HG03108 (cell line): ENCODE measurements at regions not wholly inside any gene's neighbourhood (a gene's known extent, or its start where the extent isn't known, plus 50 kb on each side); places are given as distances from the start of the nearest gene placed in this dataset.

Experiments used
- ATAC-seq: cut with Tn5 transposase; IDR thresholded peaks from one replicate; pipeline ENCODE4 v1.9.1; 2021; ENCODE audit warnings: moderate library complexity; ENCODE audit not compliant: unreplicated experiment

DNA sequence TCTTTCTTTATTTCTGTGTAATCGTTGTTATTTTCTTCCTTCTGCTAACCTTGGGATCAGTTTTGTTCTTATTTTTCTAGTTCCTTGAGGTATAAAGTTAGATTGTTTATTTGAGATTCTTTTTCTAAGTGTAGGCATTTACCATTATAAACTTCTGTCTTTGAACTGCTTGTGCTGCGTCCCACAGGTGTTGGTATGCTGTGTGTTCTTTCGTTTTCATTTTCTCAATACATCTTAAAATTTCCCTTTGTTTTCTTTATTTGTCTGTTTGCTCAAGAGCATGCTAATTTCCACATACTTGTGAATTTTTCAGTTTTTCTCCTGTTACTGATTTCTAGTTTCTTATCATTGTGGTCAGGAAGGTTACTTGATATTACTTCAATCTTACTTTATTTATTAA is 873.8 kb upstream of the GCFC2 start:
- ATAC-seq = no peak

DNA sequence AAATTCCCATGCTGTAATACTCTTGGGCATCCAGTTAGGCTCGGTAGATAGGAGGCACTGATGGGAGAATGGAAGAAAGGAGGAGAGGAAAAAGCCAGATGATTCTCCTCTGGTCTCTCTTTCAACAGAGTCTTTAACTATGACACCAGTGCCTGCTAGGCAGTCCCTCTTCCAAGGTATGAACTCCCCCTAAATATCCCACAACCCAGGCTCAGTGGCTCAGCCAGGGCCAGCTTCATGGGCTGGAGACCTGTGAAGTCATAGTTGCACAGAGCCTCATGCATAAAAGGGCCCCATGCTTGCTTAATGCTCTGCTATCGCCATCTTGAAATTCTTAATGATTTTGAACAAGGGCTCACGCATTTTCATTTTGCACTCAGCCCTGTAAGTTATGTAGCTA is 869.2 kb upstream of the GCFC2 start:
- ATAC-seq = no peak

DNA sequence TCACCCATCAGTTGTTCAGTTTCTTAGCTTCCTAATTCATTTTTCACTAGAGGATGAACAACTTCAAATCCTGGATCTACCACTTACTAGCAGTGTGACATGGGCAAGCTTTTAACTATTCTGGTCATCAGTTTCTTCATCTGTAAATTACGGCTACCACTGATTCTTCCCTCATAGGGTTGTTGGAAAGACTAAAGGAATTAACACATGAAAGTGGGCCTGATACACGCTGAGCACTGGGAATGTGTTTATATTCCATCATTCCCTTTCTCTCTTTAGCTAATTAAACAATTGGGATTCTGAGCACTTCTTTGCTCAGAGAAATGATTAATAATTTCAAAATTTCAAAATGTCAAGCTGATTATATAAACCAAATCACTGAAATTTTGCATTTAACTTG is 862.3 kb upstream of the GCFC2 start:
- ATAC-seq = no peak

DNA sequence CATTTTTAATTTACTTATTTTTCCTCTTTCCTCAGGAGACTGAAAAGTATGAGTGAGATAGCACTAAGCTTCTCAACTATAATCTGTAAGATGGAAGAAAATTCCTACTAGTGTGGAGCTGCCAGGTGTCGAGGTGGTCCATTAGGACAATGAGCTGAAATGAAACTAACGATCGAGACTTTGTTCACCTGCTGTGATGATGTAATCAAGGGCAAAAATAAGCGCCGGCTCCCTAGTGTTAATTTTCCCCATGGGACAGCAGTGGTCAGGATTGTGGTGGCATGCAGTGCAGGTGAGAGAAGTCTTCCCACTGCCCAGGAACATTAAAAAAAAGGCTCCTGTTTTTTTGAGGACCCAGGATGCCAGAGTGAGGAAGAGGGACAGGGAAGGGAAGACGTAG is 859.1 kb upstream of the GCFC2 start:
- ATAC-seq = no peak

DNA sequence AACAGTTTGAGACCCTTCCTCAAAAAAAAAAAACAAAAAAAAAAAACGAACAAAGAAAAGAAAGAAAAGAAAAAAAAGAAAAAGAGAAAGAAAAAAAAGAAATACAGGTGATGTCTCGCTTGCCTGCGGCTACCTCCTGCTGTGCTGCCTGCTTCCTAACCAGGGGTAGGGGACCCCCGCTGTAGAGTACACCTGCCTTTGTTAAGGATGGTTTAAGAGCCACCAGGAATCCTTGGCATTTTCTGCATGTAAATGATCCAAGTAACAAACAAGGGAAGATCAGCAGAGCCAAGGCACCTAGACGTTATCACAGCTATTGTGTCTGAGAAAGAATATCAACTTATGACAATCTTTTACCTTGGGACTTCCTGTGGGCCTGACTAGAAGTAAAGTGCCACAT is 856.8 kb upstream of the GCFC2 start:
- ATAC-seq = no peak

DNA sequence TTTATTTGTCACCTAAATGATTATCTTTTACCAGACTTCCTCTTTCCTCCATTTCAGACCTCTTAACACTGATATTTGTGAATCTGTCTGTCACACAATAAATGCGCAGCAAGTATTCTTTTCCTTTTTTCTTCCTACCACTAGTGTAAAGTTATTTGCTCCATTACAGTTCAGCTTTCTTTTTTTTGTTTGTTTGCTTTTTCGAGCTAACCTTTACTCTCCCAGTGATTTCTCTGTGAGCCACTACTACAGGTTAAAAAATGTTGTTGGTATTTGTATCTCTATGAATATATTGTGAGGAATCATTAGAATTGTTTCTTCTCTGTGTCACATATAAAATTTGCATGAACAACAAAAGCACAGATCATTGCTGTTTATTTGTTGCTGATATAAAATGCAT is 854.0 kb upstream of the GCFC2 start:
- no peak for ATAC-seq

DNA sequence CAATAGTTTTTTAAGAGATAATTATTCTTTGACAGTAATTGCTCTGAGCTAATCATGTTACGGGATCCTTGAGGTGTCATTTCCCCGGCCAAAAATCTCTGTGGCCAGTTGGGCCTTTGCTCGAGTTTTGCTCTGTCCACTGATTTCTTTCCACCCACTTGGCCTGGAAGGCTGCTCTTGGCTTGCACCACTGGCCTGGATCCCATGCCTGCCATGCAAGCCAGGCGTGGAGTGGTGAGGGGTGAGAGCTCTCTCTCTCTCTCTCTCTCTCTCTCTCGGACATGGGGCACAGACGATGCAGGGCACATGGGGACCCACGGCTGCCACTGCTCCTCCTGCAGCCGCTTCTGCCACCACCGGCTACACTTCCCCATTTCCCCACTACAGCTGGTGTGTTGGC is 853.0 kb upstream of the GCFC2 start:
- no peak for ATAC-seq

DNA sequence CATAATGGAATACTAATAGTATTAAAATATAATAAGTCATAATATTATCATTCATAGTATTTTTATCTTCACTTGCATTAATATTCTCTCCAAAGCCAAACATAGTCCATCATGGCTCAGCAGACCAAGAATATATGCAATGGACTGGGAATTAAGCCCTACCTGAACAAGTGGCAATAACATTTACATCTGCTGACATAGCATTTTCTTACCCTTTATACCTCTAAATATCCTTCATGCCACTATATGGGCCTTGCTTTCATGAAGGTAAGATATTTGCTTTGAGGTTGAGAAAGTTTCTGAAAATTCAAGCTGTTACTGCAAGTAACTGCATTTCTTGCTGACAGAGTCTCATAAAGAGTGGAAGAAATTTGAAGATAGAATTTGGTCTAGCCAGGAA is 847.4 kb upstream of the GCFC2 start:
- no peak for ATAC-seq

DNA sequence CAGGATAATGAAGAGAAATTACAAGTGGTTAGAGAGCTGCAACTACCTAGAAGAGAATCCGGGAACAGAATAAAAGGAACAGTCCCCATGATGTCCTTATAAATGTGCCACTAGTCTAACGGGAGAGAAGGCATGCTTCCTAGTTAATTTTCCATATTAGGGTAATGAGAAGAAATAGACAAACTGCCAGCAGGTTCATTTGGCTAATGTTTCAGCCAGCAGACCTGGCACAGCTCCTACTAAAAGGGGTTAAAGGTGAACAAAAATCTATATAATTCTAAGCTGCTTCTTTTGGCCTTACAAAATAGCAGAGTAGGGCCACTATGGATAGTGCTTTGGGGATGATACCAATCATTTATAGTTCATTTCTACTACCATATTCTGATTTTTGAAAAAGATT is 845.3 kb upstream of the GCFC2 start:
- no peak for ATAC-seq

DNA sequence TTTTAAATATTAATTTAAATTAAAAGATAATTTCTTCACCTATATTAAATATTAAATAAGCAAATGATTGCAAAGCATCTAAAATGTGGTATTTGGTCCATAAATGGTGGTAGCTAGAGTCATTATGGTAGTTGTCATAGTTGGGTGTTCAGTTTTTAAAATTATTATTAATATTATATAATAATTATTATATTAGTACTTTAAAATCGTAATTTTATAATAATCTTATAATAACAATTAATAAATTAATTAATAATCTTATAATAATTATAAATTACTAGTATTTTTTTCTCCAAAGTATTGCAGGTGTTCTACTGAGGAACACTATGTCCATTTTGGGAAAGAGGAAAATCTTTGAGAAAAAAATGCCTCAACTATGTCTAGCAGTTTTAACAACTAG is 835.5 kb upstream of the GCFC2 start:
- no peak for ATAC-seq

DNA sequence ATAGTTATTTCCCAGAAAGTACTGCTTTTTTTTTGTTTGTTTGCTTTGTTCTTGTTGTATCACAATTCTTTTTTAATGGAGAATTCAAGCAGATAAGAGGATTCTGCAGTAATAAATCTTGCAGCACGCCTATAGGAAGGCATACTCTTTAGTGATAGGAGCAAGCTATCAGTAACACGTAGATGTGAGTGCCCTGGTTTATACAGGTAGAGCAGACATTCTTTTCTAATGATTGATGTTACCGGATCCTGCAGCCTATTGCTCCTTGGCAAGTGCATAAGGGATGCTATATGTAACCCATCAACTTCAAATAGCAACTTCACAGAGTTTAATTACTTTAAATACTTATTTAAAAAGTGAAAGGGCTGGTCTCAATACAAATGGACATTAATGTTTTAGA is 834.2 kb upstream of the GCFC2 start:
- no peak for ATAC-seq

DNA sequence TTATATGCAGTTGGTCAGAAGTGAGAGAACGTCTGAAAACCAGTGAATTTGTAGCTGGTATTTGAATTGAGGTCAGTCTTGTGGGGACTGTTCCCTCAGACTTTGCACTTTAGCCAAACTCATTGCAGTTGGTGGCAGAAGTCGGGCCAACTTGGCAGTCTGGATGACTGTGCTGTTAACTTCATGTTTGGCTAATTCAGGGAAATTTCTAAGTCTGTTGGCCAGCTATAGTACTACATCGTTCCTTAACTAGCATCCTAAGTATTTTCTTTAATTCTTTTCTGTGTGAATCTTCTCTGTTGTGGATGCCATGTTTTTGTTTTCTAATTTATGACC is 806.8 kb upstream of the GCFC2 start:
- ATAC-seq = no peak

DNA sequence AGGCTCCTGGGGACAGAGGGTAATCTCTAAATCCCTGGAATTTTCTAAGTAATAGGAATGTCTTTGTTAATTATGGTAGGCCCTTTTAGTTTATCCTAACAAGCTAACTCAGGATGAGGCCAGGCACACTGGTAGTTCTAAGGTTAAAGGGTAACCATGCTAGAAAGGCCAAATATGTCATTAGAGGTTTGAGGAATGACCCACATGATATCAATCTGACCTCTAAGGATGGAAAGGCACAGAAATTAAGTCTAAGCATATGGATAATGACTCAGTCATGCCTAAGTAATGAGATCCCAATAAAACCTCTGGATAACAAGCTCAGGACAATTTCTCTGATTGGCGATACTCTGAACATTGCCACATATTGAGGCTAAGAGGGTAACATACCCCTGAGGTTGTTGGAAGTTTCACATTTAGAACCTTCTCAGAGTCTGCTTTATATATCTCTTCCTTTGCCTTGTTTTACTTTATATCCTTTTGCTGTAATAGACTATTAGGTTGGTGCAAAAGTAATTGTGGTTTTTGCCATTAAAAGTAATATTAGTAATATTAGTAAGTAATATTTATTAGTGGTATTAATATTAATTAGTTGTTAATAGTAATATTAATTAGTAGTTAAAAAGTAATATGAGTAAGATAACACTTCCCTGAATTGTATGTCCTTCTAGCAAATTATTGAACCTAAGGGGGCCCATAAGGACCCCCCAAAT is 806.3 kb upstream of the GCFC2 start:
- ATAC-seq = no peak

DNA sequence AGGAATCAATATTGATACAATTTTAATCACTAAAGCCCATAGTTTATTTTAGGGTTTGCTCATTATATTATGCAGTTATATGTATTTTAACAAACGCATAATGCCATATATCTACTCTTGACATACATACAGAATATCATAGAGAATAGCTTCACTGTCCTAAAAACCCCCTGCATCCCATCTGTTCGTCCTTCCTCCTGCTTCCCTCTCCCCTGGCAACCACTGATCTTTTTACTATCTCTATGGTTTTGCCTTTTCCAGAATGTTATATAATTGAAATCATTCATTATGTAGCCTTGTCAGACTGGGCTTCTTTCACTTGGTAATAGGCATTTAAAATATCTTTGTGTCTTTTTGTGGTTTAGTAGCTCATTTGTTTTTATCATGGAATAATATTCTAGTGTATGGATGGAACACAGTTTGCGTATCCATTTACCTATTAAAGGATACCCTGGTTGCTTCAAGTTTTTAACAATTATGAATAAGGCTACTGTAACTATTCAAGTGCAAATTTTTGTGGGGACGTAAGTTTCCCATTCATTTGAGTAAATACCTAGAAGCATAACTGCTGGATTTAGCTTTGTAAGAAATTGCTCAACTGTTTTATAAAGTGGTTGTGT is 801.6 kb upstream of the GCFC2 start:
- ATAC-seq = no peak

DNA sequence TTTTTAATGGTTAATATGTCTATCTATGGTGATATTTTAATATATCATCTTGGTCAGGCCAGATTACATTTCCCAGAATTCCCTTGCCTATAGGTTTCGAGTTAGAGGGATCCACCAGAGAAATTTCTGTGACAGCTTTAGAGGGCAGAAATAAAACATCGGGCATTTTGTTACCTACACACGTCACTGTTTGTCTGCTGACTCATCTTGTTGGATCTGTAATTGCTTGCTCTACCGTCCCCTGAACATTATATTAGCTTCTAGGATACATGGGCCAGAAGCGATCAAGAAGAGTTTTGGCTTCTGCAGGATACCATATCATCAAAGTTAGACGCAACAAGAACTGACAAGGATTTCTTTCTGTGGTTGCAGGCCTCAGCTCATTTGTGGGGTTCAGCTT is 795.8 kb upstream of the GCFC2 start:
- ATAC-seq = no peak

DNA sequence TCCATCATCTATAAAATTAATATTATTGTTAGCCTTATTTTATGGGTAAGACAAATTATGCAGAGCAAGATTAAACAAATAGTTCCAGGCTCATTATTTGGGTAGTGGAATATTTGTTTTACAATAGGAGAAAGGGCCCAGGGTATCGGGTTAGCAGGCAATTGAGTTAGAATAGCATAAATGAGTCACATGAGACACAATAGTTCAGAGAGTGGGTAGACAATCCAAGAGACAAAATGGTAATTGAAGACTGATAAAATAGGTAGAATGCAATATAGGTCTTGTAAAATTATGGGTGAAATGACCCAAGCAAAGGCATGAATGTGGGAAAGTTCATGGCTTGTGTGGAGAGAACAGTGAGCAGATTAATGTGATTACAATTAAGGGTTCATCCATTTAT is 790.9 kb upstream of the GCFC2 start:
- ATAC-seq = no peak

DNA sequence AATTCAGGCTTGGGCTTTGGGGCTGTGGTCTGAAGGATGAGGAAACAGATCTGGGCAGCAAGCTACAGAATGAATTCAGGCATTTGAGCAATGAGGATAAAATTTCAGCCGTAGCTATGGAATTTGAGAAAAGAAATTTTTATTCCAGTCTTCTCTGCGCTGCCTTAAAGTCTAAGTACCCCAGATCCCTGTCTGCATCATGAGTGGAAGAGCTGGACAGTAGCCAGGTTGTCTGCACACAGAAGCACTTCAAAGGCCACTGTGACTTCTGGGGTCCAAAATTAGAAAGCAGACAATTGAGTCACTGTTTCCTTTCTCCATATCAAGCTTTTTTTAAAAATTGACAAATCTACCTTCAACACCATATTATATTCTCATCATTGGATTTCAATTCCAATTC is 787.6 kb upstream of the GCFC2 start:
- no peak for ATAC-seq

DNA sequence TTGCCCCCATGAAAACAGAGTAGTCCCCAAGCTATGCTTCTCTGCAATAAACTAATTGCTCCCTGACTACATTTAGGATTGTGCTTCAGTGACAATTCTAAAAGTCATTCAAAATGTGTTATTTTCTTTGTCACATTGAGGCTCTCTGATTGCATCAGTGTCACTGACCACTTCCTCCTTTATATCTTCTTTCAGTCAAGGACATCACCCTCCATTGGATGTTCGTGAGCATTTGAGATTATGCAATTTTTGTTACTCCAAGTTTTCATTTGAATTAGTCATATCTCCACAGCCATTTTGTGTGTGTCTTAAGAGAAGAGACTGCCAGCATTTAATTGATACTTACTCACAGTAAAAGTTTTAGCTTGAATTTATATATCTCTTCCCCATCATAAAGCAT is 780.8 kb upstream of the GCFC2 start:
- no peak for ATAC-seq

DNA sequence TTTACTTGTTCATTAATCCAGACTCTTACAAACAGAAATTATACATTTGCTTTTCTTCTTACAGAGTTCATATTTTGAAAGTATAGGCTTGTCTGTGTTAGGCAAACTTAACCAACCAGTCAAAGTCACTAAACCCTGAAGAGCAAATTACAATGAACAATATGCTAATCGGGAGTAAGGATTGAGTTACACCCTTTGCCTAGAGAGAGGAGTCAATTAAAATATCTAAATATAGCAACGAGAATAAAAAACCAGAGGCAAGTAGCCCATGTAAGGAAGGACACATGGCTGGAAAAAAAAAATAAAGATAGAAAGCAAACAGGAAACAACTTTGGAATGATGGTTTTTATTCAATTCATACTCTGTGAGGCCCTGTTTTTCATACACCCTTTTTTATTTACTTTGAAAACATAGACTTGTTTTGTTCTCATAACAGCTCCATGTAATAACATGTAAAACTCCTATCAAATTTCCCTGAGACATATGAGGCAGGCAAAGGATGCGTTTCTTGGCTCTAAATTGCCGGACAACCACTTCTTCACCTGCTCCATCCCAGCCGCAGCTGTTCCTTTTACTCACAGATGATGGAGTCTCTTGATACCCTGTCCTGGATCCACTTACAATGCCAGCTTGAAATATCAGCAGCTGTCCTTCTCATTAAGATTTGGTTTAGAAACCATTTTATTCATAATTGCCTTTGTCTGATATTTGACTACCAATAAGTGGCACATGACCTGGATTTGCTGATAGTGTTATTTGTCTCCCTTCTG is 767.7 kb upstream of the GCFC2 start:
- ATAC-seq = no peak

DNA sequence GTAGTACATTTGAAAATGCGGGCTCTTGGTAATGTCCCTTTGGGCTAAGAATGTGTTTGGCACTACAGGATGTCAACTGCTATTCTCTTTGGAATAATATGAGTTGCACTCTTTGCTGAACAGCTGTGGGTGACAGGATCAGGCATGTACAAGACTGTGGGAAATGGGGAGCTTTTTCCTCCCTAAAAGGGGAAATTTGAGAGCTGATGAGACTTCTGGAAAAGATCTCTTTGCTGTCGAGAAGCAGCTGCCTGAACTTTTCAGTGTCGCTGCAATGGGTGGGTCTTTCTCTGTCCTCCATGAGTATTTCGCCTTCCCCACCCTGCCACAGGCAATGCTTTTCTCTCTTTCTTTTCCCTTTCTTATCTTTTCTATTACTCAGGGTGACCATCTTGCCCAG is 762.2 kb upstream of the GCFC2 start:
- no peak for ATAC-seq

DNA sequence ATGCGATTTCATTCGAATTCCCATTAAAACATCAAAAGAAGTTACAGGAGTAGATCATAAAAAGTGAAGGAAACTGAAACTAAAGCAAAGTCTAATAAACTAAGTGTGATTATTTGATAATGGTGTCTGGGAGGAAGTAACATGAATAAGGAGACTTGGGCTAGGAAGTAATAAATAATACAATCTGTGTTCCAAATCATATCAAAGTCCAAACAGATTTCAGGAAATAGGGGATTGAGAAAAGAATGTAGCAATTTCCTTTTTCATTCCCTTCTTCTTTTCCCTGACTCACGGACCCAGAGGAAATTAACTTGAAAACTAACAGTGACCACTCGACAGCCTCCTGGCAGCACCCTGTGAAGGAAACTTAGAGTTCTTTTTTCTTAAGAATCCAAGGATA is 758.4 kb upstream of the GCFC2 start:
- ATAC-seq = no peak

DNA sequence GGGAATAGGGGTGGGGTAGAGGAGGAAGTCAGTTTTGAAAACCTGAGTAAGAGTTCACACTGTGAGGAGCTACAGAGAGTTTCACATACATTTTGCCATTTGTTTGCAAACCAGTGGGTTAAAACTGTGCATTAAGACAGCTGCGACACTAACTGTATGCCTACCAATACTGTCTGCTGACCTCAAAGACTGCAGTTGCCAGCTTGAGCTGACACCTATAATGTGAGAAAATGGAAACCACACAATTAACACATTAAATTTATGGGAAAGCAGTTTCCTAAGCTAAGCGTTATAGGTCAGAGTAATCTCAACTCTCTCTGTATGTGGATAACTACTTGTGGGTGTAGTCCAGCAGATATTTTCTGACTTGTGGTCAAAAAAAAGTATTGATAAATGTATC is 756.6 kb upstream of the GCFC2 start:
- ATAC-seq = no peak

DNA sequence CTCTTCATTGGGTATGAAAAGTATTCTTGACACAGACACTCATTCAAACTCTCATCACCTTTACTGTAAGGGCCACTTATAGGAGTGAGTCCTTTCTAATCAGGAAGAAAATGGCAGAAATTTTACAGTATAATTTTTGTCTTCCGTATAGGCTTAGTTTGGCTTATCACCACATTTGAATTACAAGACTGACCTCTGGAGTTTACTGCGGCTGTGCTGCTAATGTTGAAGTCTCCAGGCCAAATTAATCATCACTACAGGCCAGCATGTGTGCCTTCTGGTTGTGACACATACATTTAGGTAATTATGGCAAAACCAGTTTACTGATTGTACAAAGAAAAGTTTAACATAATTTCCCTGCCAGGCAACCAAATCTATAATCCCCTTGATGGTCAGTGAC is 753.6 kb upstream of the GCFC2 start:
- ATAC-seq = no peak
